Liver (tissue), 3 donors: ENCODE measurements at regions not wholly inside any gene's neighbourhood (a gene's known extent, or its start where the extent isn't known, plus 50 kb on each side); places are given as distances from the start of the nearest gene placed in this dataset.
A peak's percentile ranks its signal among the peaks of the same experiment; 100 is the strongest.

Experiments used
- CTCF ChIP-seq: fragments of 150-350 bp; IDR thresholded peaks from 2 replicates; pipeline ENCODE4 v1.5.1; 2017; ENCODE audit warnings: improper control_type of control experiment, low read depth, low read length; ENCODE audit not compliant: missing input control
- HNF4G ChIP-seq: IDR thresholded peaks from 2 replicates; pipeline ENCODE4 v1.6.1; 2016; ENCODE audit warnings: antibody characterized with exemption
- JUND ChIP-seq, 2 donors: IDR thresholded peaks; 2 replicates each; pipeline ENCODE4 v1.6.1; 2016; ENCODE audit warnings: antibody characterized with exemption in 2 of 2
- MAX ChIP-seq: IDR thresholded peaks from 2 replicates; pipeline ENCODE4 v1.6.1; 2016; ENCODE audit warnings: antibody characterized with exemption
- RAD21 ChIP-seq, 2 donors: IDR thresholded peaks; 2 replicates each; pipeline ENCODE4 v1.6.1; 2016; ENCODE audit warnings: antibody characterized with exemption in 2 of 2, mild to moderate bottlenecking in 2 of 2
- REST ChIP-seq: IDR thresholded peaks from 2 replicates; pipeline ENCODE4 v1.6.1; 2016; ENCODE audit warnings: antibody characterized with exemption, mild to moderate bottlenecking
- RXRA ChIP-seq, 2 donors: IDR thresholded peaks; 2 replicates each; pipeline ENCODE4 v1.6.1; 2017 to 2018; ENCODE audit warnings: antibody characterized with exemption in 2 of 2, mild to moderate bottlenecking in 1 of 2
- SP1 ChIP-seq: IDR thresholded peaks from 2 replicates; pipeline ENCODE4 v1.6.1; 2018; ENCODE audit warnings: antibody characterized with exemption, mild to moderate bottlenecking
- TAF1 ChIP-seq: conservative IDR thresholded peaks from 2 replicates; pipeline ENCODE4 v1.6.1; 2016; ENCODE audit warnings: antibody characterized with exemption, mild to moderate bottlenecking
- YY1 ChIP-seq: IDR thresholded peaks from 2 replicates; pipeline ENCODE4 v1.6.1; 2016; ENCODE audit warnings: antibody characterized with exemption, mild to moderate bottlenecking
- ZBTB33 ChIP-seq: IDR thresholded peaks from 2 replicates; pipeline ENCODE4 v1.6.1; 2016; ENCODE audit warnings: antibody characterized with exemption
- donor health status: healthy.
- donor health status: healthy.

- no peak for TF ChIP-seq JUND (IDR thresholded peaks at IDR 0.05)
- TF ChIP-seq CTCF = no peak
- no peak for TF ChIP-seq REST
- TF ChIP-seq SP1 = no peak
- peak in 1 of 2 donors; percentile 12 for TF ChIP-seq RAD21 (IDR thresholded peaks at IDR 0.05)
- no peak for TF ChIP-seq MAX
- TF ChIP-seq TAF1 = no peak
- TF ChIP-seq HNF4G = no peak
- no peak for TF ChIP-seq YY1
- no peak for TF ChIP-seq RXRA (IDR thresholded peaks at IDR 0.05)
- no peak for TF ChIP-seq ZBTB33
Measured at GRCh38 chr5:116739571-116739970, 164.9 kb upstream of the SEMA6A start.
